Astrocyte (in vitro differentiated cells and primary cell): ENCODE measurements at regions not wholly inside any gene's neighbourhood (a gene's known extent, or its start where the extent isn't known, plus 50 kb on each side); places are given as distances from the start of the nearest gene placed in this dataset.

Experiments
- CTCF ChIP-seq: IDR thresholded peaks from 2 replicates; pipeline ENCODE4 v1.5.1; 2011; ENCODE audit warnings: low read depth, mild to moderate bottlenecking, inconsistent platforms, low read length, moderate library complexity; ENCODE audit not compliant: insufficient read depth
- EZH2 ChIP-seq: IDR thresholded peaks from 2 replicates; pipeline ENCODE4 v1.6.1; 2012; ENCODE audit warnings: mild to moderate bottlenecking, low read length, inconsistent platforms; ENCODE audit not compliant: insufficient read depth

- TF ChIP-seq CTCF: no peak
- no peak for TF ChIP-seq EZH2
These were observed 209.8 kb upstream of the TMEM45B start for GRCh38 chr11:129605815-129606214.
